Loucy (cell line): ENCODE measurements at regions not wholly inside any gene's neighbourhood (a gene's known extent, or its start where the extent isn't known, plus 50 kb on each side); places are given as distances from the start of the nearest gene placed in this dataset.
"Not testable (repeated sequence)": the region's sequence is repeated elsewhere in the genome, so short reads cannot be mapped to it uniquely, and the experiment has no call there.

Experiments used
- H2AFZ ChIP-seq: fragments of 200-600 bp; sonication (generic); 2 replicates; pipeline ENCODE4 v1.6.0; 2016; ENCODE audit warnings: antibody characterized with exemption, mild to moderate bottlenecking, low read length, moderate library complexity
- H3F3A ChIP-seq: fragments of 200-600 bp; 2 replicates; pipeline ENCODE4 v1.6.0; 2016; ENCODE audit warnings: antibody characterized with exemption, low read depth, mild to moderate bottlenecking
- H3K27me3 ChIP-seq: fragments of 200-600 bp; sonication (generic); 2 replicates; pipeline ENCODE4 v1.6.1; 2014; ENCODE audit warnings: low read length, mild to moderate bottlenecking; ENCODE audit not compliant: insufficient read depth, poor library complexity, severe bottlenecking
- H3K36me3 ChIP-seq: fragments of 200-600 bp; sonication (generic); 2 replicates; pipeline ENCODE4 v1.6.1; 2016; ENCODE audit warnings: low read length; ENCODE audit not compliant: insufficient read depth
- H3K4me1 ChIP-seq: fragments of 200-600 bp; sonication (generic); 2 replicates; pipeline ENCODE4 v1.5.1; 2014; ENCODE audit warnings: low read length, mild to moderate bottlenecking; ENCODE audit not compliant: insufficient read depth, poor library complexity, severe bottlenecking
- H3K4me2 ChIP-seq: fragments of 200-600 bp; sonication (generic); 2 replicates; pipeline ENCODE4 v1.6.0; 2014; ENCODE audit warnings: antibody characterized with exemption, low read length, low read depth, mild to moderate bottlenecking; ENCODE audit not compliant: poor library complexity, severe bottlenecking
- H3K4me3 ChIP-seq: fragments of 200-600 bp; sonication (generic); 2 replicates; pipeline ENCODE4 v1.5.1; 2014; ENCODE audit warnings: low read length, mild to moderate bottlenecking, mixed read lengths; ENCODE audit not compliant: poor library complexity, severe bottlenecking
- H3K79me2 ChIP-seq: fragments of 200-600 bp; sonication (generic); 2 replicates; pipeline ENCODE4 v1.6.1; 2014; ENCODE audit warnings: low read length; ENCODE audit not compliant: insufficient read depth
- H3K9ac ChIP-seq: fragments of 200-600 bp; sonication (generic); 2 replicates; pipeline ENCODE4 v1.6.0; 2014; ENCODE audit warnings: mild to moderate bottlenecking, low read depth, low read length, moderate library complexity; ENCODE audit not compliant: poor library complexity, severe bottlenecking
- H3K9me2 ChIP-seq: fragments of 200-600 bp; sonication (generic); replicated peaks from 2 replicates; pipeline ENCODE4 v1.6.1; 2016; ENCODE audit warnings: low read depth, low read length, mixed read lengths
- H3K9me3 ChIP-seq: fragments of 200-600 bp; sonication (generic); 2 replicates; pipeline ENCODE4 v1.6.1; 2014; ENCODE audit warnings: mild to moderate bottlenecking, antibody characterized with exemption, low read length, low read depth; ENCODE audit not compliant: insufficient read depth
- H4K20me1 ChIP-seq: fragments of 200-600 bp; sonication (generic); 2 replicates; pipeline ENCODE4 v1.6.0; 2014; ENCODE audit warnings: antibody characterized with exemption, low read length, mild to moderate bottlenecking; ENCODE audit not compliant: insufficient read depth, poor library complexity, severe bottlenecking
- EZH2phosphoT487 ChIP-seq: fragments of 200-600 bp; IDR thresholded peaks from 2 replicates; pipeline ENCODE4 v1.6.1; 2018; ENCODE audit warnings: antibody characterized with exemption, mild to moderate bottlenecking, moderate library complexity, borderline replicate concordance
- TF ChIP-seq, protein P1 (sequence below): fragments of 200-600 bp; sonication (generic); conservative IDR thresholded peaks from 2 replicates; pipeline ENCODE4 v1.5.1; 2014; ENCODE audit warnings: mild to moderate bottlenecking, antibody characterized with exemption, low read length

DNA sequence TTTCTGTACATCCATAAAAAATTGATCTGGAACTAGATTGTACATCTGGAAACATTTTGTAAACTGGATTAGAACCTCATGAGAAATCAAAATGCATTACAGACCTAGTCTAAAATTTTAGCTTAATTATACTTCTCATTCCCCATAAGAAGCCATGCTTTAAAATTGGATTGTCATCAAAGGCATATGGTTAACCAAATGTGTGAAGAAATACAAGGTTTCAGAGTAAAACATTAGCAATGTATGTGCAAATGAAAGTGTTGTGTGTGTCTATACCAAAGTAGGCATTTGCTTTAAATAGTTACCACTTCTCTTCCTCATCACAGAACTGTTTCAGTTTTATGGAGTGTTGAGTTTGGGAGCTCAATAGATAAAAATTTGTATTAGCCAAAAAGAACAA lies 968.7 kb downstream of the EPHA3 start:
- TF ChIP-seq EZH2phosphoT487: no peak
- TF ChIP-seq, protein P1, sequence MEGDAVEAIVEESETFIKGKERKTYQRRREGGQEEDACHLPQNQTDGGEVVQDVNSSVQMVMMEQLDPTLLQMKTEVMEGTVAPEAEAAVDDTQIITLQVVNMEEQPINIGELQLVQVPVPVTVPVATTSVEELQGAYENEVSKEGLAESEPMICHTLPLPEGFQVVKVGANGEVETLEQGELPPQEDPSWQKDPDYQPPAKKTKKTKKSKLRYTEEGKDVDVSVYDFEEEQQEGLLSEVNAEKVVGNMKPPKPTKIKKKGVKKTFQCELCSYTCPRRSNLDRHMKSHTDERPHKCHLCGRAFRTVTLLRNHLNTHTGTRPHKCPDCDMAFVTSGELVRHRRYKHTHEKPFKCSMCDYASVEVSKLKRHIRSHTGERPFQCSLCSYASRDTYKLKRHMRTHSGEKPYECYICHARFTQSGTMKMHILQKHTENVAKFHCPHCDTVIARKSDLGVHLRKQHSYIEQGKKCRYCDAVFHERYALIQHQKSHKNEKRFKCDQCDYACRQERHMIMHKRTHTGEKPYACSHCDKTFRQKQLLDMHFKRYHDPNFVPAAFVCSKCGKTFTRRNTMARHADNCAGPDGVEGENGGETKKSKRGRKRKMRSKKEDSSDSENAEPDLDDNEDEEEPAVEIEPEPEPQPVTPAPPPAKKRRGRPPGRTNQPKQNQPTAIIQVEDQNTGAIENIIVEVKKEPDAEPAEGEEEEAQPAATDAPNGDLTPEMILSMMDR: no peak
- H3K9me3 ChIP-seq: no peaks in the 10 kb centered on the region
- no peak overlapping the region for H3K9ac ChIP-seq
- H3K4me2 ChIP-seq: no peak overlapping the region
- no peaks in the 10 kb centered on the region for H3K79me2 ChIP-seq
- H3F3A ChIP-seq: no peaks in the 10 kb centered on the region
- H2AFZ ChIP-seq: no peak overlapping the region
- H3K27me3 ChIP-seq: no peaks in the 10 kb centered on the region
- H3K9me2 ChIP-seq: no peaks in the 10 kb centered on the region
- no peaks in the 10 kb centered on the region for H3K36me3 ChIP-seq
- no peak overlapping the region for H3K4me3 ChIP-seq
- no peaks in the 10 kb centered on the region for H4K20me1 ChIP-seq
- H3K4me1 ChIP-seq: no peaks in the 10 kb centered on the region

DNA sequence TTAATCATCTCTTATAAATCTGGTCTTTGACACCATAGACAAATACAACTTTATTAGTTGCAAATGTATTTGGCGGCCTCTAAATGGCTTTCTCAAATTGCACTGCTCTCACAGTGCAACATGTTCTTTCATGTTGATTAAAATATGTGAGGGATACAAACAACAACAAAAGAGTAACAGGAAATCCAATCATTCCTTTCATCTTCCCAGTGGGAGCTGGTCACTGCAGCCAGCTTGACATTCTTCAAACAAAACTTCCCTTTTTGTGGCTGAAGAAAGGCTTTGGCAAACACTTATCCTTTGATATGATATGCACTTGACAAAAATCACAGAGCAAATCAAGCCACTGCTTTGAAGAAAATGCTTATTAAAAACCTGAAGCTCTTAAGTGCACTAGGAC lies 973.6 kb downstream of the EPHA3 start:
- Histone ChIP-seq H3K4me1 (no peaks in the 10 kb centered on the region), H3K4me2 (no peak overlapping the region), H3K9ac (no peak overlapping the region), H3F3A (no peaks in the 10 kb centered on the region), H3K9me3 (no peaks in the 10 kb centered on the region), H3K4me3 (no peak overlapping the region), H4K20me1 (no peaks in the 10 kb centered on the region), H3K79me2 (no peaks in the 10 kb centered on the region), H3K27me3 (no peaks in the 10 kb centered on the region), H3K9me2 (no peaks in the 10 kb centered on the region), H3K36me3 (no peaks in the 10 kb centered on the region), H2AFZ (no peak overlapping the region)
- TF ChIP-seq EZH2phosphoT487: no peak

DNA sequence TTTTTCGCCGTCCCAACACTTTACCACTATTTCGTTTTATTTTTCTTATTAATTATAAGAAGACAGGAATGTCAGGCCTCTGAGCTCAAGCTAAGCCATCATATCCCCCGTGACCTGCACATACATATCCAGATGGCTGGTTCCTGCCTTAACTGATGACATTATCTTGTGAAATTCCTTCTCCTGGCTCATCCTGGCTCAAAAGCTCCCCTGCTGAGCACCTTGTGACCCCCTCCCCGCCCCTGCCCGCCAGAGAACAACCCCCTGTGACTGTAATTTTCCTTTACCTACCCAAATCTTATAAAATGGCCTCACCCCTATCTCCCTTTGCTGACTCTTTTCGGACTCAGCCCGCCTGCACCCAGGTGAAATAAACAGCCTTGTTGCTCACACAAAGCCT lies 978.9 kb downstream of the EPHA3 start:
- H3K79me2 ChIP-seq, H2AFZ ChIP-seq, H3K4me3 ChIP-seq, H3K9me2 ChIP-seq, H3K9ac ChIP-seq, H3K36me3 ChIP-seq, H4K20me1 ChIP-seq, H3K4me1 ChIP-seq, H3K27me3 ChIP-seq, H3K9me3 ChIP-seq, H3F3A ChIP-seq, H3K4me2 ChIP-seq: not testable (repeated sequence)

- H3K9me2 ChIP-seq: no peaks in the 10 kb centered on the region
- no peaks in the 10 kb centered on the region for H3F3A ChIP-seq
- H3K4me3 ChIP-seq: no peak overlapping the region
- H3K4me2 ChIP-seq: no peak overlapping the region
- no peaks in the 10 kb centered on the region for H3K9me3 ChIP-seq
- H3K36me3 ChIP-seq: no peaks in the 10 kb centered on the region
- H3K79me2 ChIP-seq: no peaks in the 10 kb centered on the region
- H4K20me1 ChIP-seq: no peaks in the 10 kb centered on the region
- no peak for TF ChIP-seq EZH2phosphoT487
- TF ChIP-seq, protein P1: no peak
- H3K27me3 ChIP-seq: no peaks in the 10 kb centered on the region
- H3K9ac ChIP-seq: no peak overlapping the region
- H2AFZ ChIP-seq: no peak overlapping the region
- H3K4me1 ChIP-seq: no peaks in the 10 kb centered on the region
Observed at GRCh38 chr3:90087703-90088102, 980.3 kb downstream of the EPHA3 start.
